ENCODE measurements at regions not wholly inside any gene's neighbourhood (a gene's known extent, or its start where the extent isn't known, plus 50 kb on each side); places are given as distances from the start of the nearest gene placed in this dataset.
A peak's percentile ranks its signal among the peaks of the same experiment; 100 is the strongest.
"Not testable (repeated sequence)": the region's sequence is repeated elsewhere in the genome, so short reads cannot be mapped to it uniquely, and the experiment has no call there.

- no peak for DNase-seq (ENCODE audit: low spot score)
Observed at GRCh38 chr13:65302691-65303090, 1927.4 kb downstream of the PCDH9 start.

GRCh38 chr13:65301506-65301905 is 1928.6 kb downstream of the PCDH9 start:
- no peak for DNase-seq (ENCODE audit: low spot score)

DNA sequence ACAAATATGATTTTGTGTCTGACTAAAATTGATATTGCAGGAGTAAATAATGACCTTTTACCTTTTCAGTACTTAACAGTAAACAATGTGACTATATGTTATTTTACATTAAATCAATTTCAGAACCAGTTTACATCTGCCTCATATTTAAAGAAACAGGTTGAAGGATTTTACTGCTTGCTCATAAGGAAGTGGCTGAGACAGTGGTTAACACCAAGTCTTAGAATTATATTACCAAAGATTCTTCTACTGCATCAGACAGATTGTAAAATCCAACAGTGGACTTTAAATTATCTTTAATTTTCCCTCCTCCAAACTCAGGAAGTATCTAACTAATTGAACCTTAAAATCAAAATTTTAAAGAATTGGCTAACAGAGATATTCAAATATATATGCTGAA is 1929.9 kb downstream of the PCDH9 start:
- no peak for DNase-seq (ENCODE audit: low spot score)

DNA sequence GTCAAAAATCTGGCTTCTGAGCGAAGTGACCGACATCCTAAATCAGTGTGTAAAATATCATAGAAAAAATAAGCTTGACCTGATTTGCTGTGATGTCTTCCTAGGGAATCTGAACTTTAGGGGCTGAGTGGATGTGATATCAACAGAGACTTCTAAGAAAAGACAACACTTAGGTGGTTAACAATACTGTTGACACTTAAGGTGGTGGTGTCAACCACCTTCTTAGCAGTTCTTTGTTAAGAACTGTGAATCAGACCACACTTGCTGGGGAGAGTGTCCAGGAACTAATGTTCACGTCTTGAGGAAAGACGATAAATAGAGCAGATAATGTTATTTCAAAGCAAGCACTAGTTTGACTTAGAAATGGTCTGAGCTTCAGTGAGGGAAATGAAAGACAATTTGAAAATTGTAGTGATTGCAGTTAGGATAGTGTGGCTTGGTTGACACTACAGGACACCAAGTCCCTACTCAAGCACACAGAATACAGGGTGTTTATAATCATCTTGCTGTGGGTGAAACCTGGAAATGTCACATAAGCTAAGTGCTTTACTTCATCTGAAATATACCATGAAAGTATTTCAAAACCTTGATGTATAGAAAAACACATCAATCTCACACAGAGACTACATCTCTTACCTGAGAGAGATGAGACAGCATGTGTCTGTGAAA is 1936.5 kb downstream of the PCDH9 start:
- DNase-seq (ENCODE audit: low spot score), result no peak

GRCh38 chr13:65292488-65292901 is 1937.6 kb downstream of the PCDH9 start:
- peak; percentile 2 for DNase-seq (ENCODE audit: low spot score)

GRCh38 chr13:65287405-65287804 is 1942.7 kb downstream of the PCDH9 start:
- no peak for DNase-seq (ENCODE audit: low spot score)

DNA sequence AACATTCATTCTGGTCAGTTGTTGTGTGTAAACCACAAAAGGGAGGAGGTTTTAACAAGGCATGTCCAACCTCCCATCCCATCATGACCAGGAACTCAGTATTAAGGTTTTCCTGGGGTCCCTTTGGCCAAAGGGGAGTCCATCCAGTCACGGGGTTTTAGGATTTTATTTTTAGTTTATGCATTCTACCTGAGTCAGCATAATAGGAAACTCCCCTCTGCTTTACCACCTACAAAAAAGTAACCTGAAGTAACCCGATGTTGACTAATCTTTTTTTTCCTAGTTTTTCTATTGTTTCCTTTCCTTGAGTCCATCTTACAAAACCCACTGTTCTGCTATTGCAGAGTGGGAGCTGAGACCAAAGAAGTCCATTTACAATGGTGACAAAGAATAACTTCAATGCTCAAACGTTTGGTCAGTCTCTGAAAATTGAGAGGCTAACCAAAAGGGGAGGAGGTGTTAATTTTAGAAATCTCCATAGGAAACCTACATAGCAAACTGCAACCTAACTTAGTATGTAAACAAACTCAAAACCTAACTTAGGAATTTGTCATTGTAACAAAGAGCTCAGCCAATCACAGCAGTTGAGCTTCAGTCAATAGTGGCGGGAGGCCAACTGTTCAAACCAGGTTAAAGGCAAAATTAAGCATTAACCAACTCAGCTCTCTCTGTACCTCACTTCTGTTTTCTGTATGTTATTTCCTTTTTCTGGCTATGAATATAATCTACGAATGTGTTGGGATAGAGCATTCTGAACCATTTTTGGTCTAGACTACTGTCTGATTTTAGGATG is 1954.1 kb downstream of the PCDH9 start:
- DNase-seq (ENCODE audit: low spot score), result no peak

DNA sequence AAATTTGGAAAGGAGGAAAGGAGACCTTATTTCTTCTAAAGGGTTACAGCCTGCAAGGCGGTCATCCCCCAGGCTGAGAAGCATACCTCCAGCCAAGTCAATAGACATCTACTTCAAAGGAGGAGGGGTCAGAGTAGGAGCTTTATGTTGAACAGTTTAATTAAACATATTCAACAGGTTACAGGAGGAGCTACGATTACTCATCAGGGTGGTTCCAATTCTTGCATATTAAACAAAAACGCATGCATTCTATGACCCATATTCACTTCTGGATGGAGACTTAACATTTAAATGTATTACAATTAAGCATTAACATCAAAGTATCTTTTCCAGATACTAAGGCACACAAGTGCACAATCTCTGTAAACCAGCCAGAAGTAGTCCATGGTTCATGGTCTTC is 1955.0 kb downstream of the PCDH9 start:
- DNase-seq (ENCODE audit: low spot score), result no peak

DNA sequence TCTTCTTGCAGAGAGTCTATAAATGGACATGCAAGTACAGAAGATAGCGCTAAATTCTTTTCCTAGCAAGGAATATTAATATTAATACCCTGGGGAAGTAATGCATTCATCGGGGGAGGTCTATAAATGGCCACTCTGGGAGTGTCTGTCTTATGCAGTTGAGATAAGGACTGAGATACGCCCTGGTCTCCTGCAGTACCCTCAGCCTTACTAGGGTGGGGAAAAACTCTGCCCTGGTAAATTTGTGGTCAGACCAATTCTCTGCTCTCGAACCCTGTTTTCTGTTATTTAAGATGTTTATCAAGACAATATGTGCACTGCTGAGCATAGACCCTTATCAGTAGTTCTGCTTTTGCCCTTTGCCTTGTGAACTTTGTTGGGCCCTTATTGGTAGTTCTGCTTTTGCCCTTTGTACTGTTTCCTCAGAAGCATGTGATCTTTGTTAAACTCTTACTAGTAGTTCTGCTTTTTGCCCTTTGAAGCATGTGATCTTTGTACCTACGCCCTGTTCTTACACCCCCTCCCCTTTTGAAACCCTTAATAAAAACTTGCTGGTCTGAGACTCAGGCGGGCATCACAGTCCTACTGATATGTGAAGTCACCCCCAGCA is 1956.2 kb downstream of the PCDH9 start:
- DNase-seq (ENCODE audit: low spot score), result not testable (repeated sequence)

- DNase-seq (ENCODE audit: low spot score), result no peak
Observed at GRCh38 chr13:65268009-65268408, 1962.1 kb downstream of the PCDH9 start.

GRCh38 chr13:65265988-65266387 is 1964.1 kb downstream of the PCDH9 start:
- DNase-seq (ENCODE audit: low spot score), result no peak

GRCh38 chr13:65264066-65264465 is 1966.1 kb downstream of the PCDH9 start:
- DNase-seq (ENCODE audit: low spot score), result no peak

DNA sequence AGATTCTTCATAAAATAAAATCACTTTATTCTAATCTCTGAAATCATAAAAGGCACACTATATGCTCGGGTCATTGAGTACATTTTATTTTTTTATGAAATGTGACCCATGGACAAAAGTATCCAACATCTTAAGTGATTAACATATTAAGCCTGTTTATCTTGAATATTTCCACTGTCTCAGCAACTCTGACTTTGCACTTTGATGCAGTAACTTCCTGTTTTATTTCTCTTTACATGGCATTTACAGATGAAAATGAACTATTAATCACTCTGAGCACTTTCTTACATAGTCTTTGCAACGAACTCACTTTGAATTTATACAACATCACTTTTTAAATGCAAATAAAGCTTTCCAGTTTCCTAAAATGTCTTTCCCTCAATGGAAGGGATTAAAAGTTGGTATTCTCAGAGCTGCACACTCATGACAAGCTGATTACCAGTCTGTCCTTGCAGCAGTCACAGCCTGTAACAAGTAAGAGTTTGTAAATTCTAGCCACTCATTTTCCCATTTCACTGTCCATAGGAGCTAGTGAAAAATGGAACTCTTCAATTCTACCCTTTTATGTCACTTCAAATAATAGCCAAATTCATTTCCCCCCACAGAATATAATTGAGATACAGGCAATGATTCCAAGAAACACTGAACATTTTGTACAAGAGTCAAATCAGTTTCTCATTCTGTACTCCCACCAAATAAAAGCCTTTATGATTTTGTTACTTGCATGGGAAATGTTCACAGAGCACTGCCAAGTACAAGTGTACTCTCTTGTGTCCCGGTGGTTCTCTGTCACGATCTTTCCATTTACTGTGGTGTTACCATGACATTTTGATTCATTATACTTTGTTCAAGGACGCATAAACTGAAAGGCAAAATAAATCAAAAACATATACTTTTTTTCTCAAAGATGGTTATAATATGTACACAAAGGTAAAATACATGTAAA is 1968.9 kb downstream of the PCDH9 start:
- no peak for DNase-seq (ENCODE audit: low spot score)

GRCh38 chr13:65240773-65241172 is 1989.4 kb downstream of the PCDH9 start:
- no peak for DNase-seq (ENCODE audit: low spot score)

- no peak for DNase-seq (ENCODE audit: low spot score)
Observed at GRCh38 chr13:65236841-65237418, 1993.2 kb downstream of the PCDH9 start.

- no peak for DNase-seq (ENCODE audit: low spot score)
Observed at GRCh38 chr13:65217471-65217995, 2012.6 kb downstream of the PCDH9 start.

- not testable (repeated sequence) for DNase-seq (ENCODE audit: low spot score)
Observed at GRCh38 chr13:65202845-65203244, 2027.3 kb downstream of the PCDH9 start.

DNA sequence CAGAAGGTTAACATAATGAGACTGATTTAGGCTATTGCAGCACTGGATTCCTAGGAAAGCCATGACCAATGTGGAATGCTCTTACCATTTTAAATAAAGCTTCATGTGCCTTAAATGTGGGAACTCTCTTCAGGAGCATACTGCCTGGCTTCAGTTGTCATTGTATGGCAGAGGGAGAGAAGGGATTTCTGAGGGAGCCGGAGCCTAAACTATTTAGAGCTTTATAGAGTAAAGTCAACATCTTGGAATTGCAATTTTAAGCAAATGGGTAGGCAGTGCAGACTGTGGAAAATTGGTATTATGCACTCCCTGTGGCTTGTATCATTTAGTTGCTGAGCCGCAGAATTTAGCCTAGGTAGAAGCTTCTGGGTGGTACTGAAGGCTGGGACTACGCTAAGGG is 2041.4 kb downstream of the PCDH9 start:
- no peak for DNase-seq (ENCODE audit: low spot score)

- no peak for DNase-seq (ENCODE audit: low spot score)
Observed at GRCh38 chr13:65168026-65168425, 2062.1 kb downstream of the PCDH9 start.

- DNase-seq (ENCODE audit: low spot score), result no peak
Observed at GRCh38 chr13:65166675-65167074, 2063.5 kb downstream of the PCDH9 start.

GRCh38 chr13:65159803-65160202 is 2070.3 kb downstream of the PCDH9 start:
- no peak for DNase-seq (ENCODE audit: low spot score)

All from AG08395 (cell line).